Esophagus muscularis mucosa (tissue), 4 donors: ENCODE measurements at regions not wholly inside any gene's neighbourhood (a gene's known extent, or its start where the extent isn't known, plus 50 kb on each side); places are given as distances from the start of the nearest gene placed in this dataset.

ENCODE experiments used
- DNase-seq: peaks from one replicate; pipeline ENCODE4 v3.0.0-alpha.2; 2017; ENCODE audit errors: extremely low spot score
- H3K27ac ChIP-seq, 4 donors: fragments of 200-600 bp; sonication (generic); replicated peaks in 1 of 4; 1 replicate in 3 of 4; 2 replicates in 1 of 4; pipeline ENCODE4 v1.5.1; 2016 to 2019; ENCODE audit warnings: mild to moderate bottlenecking in 1 of 4
- H3K27me3 ChIP-seq, 4 donors: fragments of 200-600 bp; sonication (generic); one replicate each; pipeline versions ENCODE4 v1.5.1 to v1.6.0; 2016 to 2019
- H3K36me3 ChIP-seq, 4 donors: fragments of 200-600 bp; sonication (generic); one replicate each; pipeline ENCODE4 v1.5.1; 2016 to 2019
- H3K4me1 ChIP-seq, 4 donors: fragments of 200-600 bp; sonication (generic); one replicate each; pipeline ENCODE4 v1.5.1; 2016 to 2019
- H3K4me3 ChIP-seq, 4 donors: fragments of 200-600 bp; sonication (generic); 1 replicate in 2 of 4; 2 replicates in 2 of 4; pipeline ENCODE4 v1.5.1; 2016 to 2019; ENCODE audit warnings: mild to moderate bottlenecking in 4 of 4, moderate library complexity in 1 of 4
- H3K9me3 ChIP-seq, 4 donors: fragments of 200-600 bp; sonication (generic); 1 replicate in 3 of 4; 2 replicates in 1 of 4; pipeline ENCODE4 v1.5.1; 2016 to 2019
- CTCF ChIP-seq, 3 experiments: fragments of 200-600 bp in 2 of 3; fragments of 450-650 bp in 1 of 3; sonication (generic) in 2 of 3; IDR thresholded peaks; one replicate each; pipeline ENCODE4 v1.5.1; 2017 to 2019; ENCODE audit warnings: antibody characterized with exemption in 3 of 3, mild to moderate bottlenecking in 2 of 3, moderate library complexity in 1 of 3
- EP300 ChIP-seq: sonication (generic); formaldehyde crosslinking; IDR thresholded peaks from one replicate; pipeline ENCODE4 v1.6.1; 2017; ENCODE audit warnings: antibody characterized with exemption
- POLR2A ChIP-seq: fragments of 450-650 bp; IDR thresholded peaks from one replicate; pipeline ENCODE4 v1.6.1; 2017; ENCODE audit warnings: antibody characterized with exemption, moderate library complexity, mild to moderate bottlenecking, low read depth
- POLR2AphosphoS5 ChIP-seq, 2 donors: sonication (generic); formaldehyde crosslinking; IDR thresholded peaks; one replicate each; pipeline ENCODE4 v1.6.1; 2017; ENCODE audit warnings: antibody characterized with exemption in 2 of 2
- WGBS: methylation state at CpG from one replicate; pipeline ENCODE4 v1.1.5; 2018; 5-methylcytosine and 5-hydroxymethylcytosine counted together
- intact Hi-C: fragments of 100-400 bp; cut with DNase I; formaldehyde crosslinking; loops from one replicate; pipeline ENCODE4 v1.15.1; 2023

- TF ChIP-seq CTCF (IDR thresholded peaks at IDR 0.05) (no peak), EP300 (no peak), POLR2AphosphoS5 (IDR thresholded peaks at IDR 0.05) (no peak), POLR2A (no peak)
- WGBS: 85% methylated on average over 4 of the region's 4 CpGs
- no peak for DNase-seq
- Histone ChIP-seq H3K27me3 (no peaks in the 10 kb centered on the region), H3K27ac (no peak overlapping the region), H3K9me3 (no peaks in the 10 kb centered on the region), H3K4me3 (no peak overlapping the region), H3K4me1 (no peaks in the 10 kb centered on the region), H3K36me3 (no peaks in the 10 kb centered on the region)
- intact Hi-C loops: no loop called here
Observed at GRCh38 chr3:117964814-117965213, 1069.8 kb downstream of the IGSF11 start.

GRCh38 chr3:117977504-117978228 lies 1057.0 kb downstream of the IGSF11 start:
- H3K36me3 ChIP-seq: no peaks in the 10 kb centered on the region
- 74% methylated on average over 3 of the region's 3 CpGs for WGBS
- no peak overlapping the region for H3K27ac ChIP-seq
- no peaks in the 10 kb centered on the region for H3K4me1 ChIP-seq
- H3K9me3 ChIP-seq: no peaks in the 10 kb centered on the region
- intact Hi-C loops: no loop called here
- no peak overlapping the region for H3K4me3 ChIP-seq
- H3K27me3 ChIP-seq: no peaks in the 10 kb centered on the region
- TF ChIP-seq CTCF (IDR thresholded peaks at IDR 0.05) (no peak), EP300 (no peak), POLR2A (no peak), POLR2AphosphoS5 (IDR thresholded peaks at IDR 0.05) (no peak)
- no peak for DNase-seq

GRCh38 chr3:117979466-117979865 lies 1055.2 kb downstream of the IGSF11 start:
- Histone ChIP-seq H3K27ac (no peak overlapping the region), H3K4me1 (no peaks in the 10 kb centered on the region), H3K36me3 (no peaks in the 10 kb centered on the region), H3K4me3 (no peak overlapping the region), H3K9me3 (no peaks in the 10 kb centered on the region), H3K27me3 (no peaks in the 10 kb centered on the region)
- DNase-seq: no peak
- intact Hi-C loops: no loop called here
- WGBS: 99% methylated on average over 4 of the region's 4 CpGs
- TF ChIP-seq POLR2A (no peak), CTCF (IDR thresholded peaks at IDR 0.05) (no peak), EP300 (no peak), POLR2AphosphoS5 (IDR thresholded peaks at IDR 0.05) (no peak)

- H3K4me1 ChIP-seq: no peaks in the 10 kb centered on the region
- TF ChIP-seq POLR2A (no peak), POLR2AphosphoS5 (IDR thresholded peaks at IDR 0.05) (no peak), EP300 (no peak), CTCF (IDR thresholded peaks at IDR 0.05) (no peak)
- H3K4me3 ChIP-seq: no peak overlapping the region
- DNase-seq: no peak
- WGBS: 43% methylated on average over 4 of the region's 4 CpGs
- intact Hi-C loops: no loop called here
- H3K9me3 ChIP-seq: no peaks in the 10 kb centered on the region
- no peaks in the 10 kb centered on the region for H3K27me3 ChIP-seq
- no peaks in the 10 kb centered on the region for H3K36me3 ChIP-seq
- H3K27ac ChIP-seq: no peak overlapping the region
Observed at GRCh38 chr3:117987256-117987655, 1047.4 kb downstream of the IGSF11 start.

- intact Hi-C loops: no loop called here
- TF ChIP-seq EP300: no peak
- no peak for TF ChIP-seq POLR2A
- TF ChIP-seq CTCF (IDR thresholded peaks at IDR 0.05): no peak
- no peak for TF ChIP-seq POLR2AphosphoS5 (IDR thresholded peaks at IDR 0.05)
Observed at GRCh38 chr3:117989982-117990381, 1044.7 kb downstream of the IGSF11 start.

More at GRCh38 chr3:117989982-117990381, 1044.7 kb downstream of the IGSF11 start:
- Histone ChIP-seq H3K36me3 (no peaks in the 10 kb centered on the region), H3K4me3 (no peak overlapping the region), H3K9me3 (no peaks in the 10 kb centered on the region), H3K27me3 (peaks cover 0 to 19% (median 0%) of the 10 kb centered on the region in 4 donors), H3K4me1 (no peaks in the 10 kb centered on the region), H3K27ac (no peak overlapping the region)
- WGBS: 67% methylated on average over 1 of the region's 1 CpG
- no peak for DNase-seq
